Body of pancreas (tissue), 4 donors: ENCODE measurements at regions not wholly inside any gene's neighbourhood (a gene's known extent, or its start where the extent isn't known, plus 50 kb on each side); places are given as distances from the start of the nearest gene placed in this dataset.

Experiments
- ATAC-seq: fragments of 150-250 bp; one replicate; pipeline ENCODE4 v1.9.1; 2016
- DNase-seq, 4 donors: peaks; one replicate each; pipeline ENCODE4 v3.0.0-alpha.2; 2019
- H3K27ac ChIP-seq, 4 donors: fragments of 200-600 bp; sonication (generic); 1 replicate in 3 of 4; 2 replicates in 1 of 4; pipeline versions ENCODE4 v1.5.1 to v1.6.1; 2016 to 2019; ENCODE audit warnings: mild to moderate bottlenecking in 1 of 4, mixed read lengths in 1 of 4, moderate library complexity in 1 of 4
- H3K27me3 ChIP-seq, 2 donors: fragments of 200-600 bp; sonication (generic); one replicate each; pipeline ENCODE4 v1.6.0; 2016; ENCODE audit warnings: mild to moderate bottlenecking in 1 of 2
- H3K36me3 ChIP-seq, 2 donors: fragments of 200-600 bp; sonication (generic); replicated peaks in 1 of 2; 2 replicates each; pipeline ENCODE4 v1.5.1; 2016; ENCODE audit warnings: low read depth in 2 of 2; ENCODE audit not compliant: insufficient read depth in 1 of 2
- H3K4me1 ChIP-seq: fragments of 200-600 bp; sonication (generic); one replicate; pipeline ENCODE4 v1.6.0; 2016
- H3K4me3 ChIP-seq, 2 donors: fragments of 200-600 bp; sonication (generic); 1 replicate in 1 of 2; 2 replicates in 1 of 2; pipeline ENCODE4 v1.5.1; 2016 to 2019
- H3K9me3 ChIP-seq, 3 donors: fragments of 200-600 bp; sonication (generic); 1 replicate in 2 of 3; 2 replicates in 1 of 3; pipeline ENCODE4 v1.5.1; 2016
- POLR2A ChIP-seq, 3 donors: fragments of 450-650 bp; IDR thresholded peaks; one replicate each; pipeline ENCODE4 v1.6.1; 2016; ENCODE audit warnings: antibody characterized with exemption in 3 of 3, mild to moderate bottlenecking in 2 of 3
- WGBS, 2 donors: methylation state at CpG; one replicate each; pipeline ENCODE4 v1.1.5; 2017; 5-methylcytosine and 5-hydroxymethylcytosine counted together
- intact Hi-C: fragments of 100-400 bp; cut with DNase I; formaldehyde crosslinking; loops from one replicate; pipeline ENCODE4 v1.15.1; 2023
- TF ChIP-seq, protein P1 (sequence below), 7 experiments: fragments of 450-650 bp in 4 of 7; fragments of 200-600 bp in 3 of 7; sonication (generic) in 3 of 7; IDR thresholded peaks; one replicate each; pipeline ENCODE4 v1.5.1; 2016 to 2019; ENCODE audit warnings: antibody characterized with exemption in 7 of 7

DNA sequence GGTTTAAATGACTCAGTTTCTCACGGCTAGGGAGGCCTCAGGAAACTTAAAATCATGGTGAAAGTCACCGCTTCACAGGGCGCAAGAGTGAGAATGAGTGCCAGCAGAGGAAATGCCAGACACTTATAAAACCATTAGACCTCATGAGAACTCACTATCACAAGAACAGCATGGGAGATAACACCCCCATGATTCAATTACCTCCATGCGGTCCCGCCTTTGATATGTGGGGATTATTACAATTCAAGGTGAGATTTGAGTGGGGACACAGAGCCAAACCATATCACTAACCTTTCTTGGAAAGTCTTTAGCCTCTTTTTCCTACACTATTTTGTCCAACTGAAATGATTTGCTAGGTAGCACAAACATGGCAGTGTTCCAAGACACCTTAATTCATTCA lies 533.9 kb upstream of the NUDT12 start:
- Histone ChIP-seq H3K27ac (no peak overlapping the region), H3K36me3 (no peaks in the 10 kb centered on the region), H3K4me1 (no peaks in the 10 kb centered on the region), H3K4me3 (no peak overlapping the region), H3K27me3 (no peaks in the 10 kb centered on the region), H3K9me3 (no peaks in the 10 kb centered on the region)
- TF ChIP-seq POLR2A (IDR thresholded peaks at IDR 0.05): no peak
- TF ChIP-seq, protein P1, sequence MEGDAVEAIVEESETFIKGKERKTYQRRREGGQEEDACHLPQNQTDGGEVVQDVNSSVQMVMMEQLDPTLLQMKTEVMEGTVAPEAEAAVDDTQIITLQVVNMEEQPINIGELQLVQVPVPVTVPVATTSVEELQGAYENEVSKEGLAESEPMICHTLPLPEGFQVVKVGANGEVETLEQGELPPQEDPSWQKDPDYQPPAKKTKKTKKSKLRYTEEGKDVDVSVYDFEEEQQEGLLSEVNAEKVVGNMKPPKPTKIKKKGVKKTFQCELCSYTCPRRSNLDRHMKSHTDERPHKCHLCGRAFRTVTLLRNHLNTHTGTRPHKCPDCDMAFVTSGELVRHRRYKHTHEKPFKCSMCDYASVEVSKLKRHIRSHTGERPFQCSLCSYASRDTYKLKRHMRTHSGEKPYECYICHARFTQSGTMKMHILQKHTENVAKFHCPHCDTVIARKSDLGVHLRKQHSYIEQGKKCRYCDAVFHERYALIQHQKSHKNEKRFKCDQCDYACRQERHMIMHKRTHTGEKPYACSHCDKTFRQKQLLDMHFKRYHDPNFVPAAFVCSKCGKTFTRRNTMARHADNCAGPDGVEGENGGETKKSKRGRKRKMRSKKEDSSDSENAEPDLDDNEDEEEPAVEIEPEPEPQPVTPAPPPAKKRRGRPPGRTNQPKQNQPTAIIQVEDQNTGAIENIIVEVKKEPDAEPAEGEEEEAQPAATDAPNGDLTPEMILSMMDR (IDR thresholded peaks at IDR 0.05): no peak
- ATAC-seq: no peak
- intact Hi-C loops: no loop called here
- DNase-seq: no peak
- 71 to 80% methylated on average over 5 of the region's 5 CpGs for WGBS, 2 donors

DNA sequence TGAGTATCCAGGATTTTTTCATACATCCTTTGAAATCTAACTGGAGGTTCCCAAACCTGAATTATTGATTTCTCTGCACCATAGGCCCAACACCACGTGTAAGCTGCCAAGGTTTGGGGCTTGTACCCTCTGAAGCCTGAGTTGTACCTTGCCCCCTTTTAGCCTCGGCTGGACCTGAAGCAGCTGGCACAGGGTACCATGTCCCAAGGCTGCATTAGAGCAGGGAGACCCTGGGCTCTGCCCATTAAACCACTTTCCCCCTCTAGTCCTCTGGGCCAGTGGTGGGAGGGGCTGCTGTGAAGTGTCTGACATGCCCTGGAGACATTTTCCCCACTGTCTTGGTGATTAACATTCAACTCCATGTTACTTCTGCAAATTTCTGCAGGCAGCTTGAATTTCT lies 532.9 kb upstream of the NUDT12 start:
- TF ChIP-seq, protein P1 (IDR thresholded peaks at IDR 0.05): no peak
- TF ChIP-seq POLR2A (IDR thresholded peaks at IDR 0.05): no peak
- no peak overlapping the region for H3K27ac ChIP-seq
- DNase-seq (no peak), ATAC-seq (no peak)
- H3K36me3 ChIP-seq: no peaks in the 10 kb centered on the region
- intact Hi-C loops: no loop called here
- no peaks in the 10 kb centered on the region for H3K9me3 ChIP-seq
- H3K4me3 ChIP-seq: no peak overlapping the region
- H3K4me1 ChIP-seq: no peaks in the 10 kb centered on the region
- WGBS, 2 donors: 38 to 60% methylated on average over 2 of the region's 2 CpGs
- H3K27me3 ChIP-seq: no peaks in the 10 kb centered on the region

DNA sequence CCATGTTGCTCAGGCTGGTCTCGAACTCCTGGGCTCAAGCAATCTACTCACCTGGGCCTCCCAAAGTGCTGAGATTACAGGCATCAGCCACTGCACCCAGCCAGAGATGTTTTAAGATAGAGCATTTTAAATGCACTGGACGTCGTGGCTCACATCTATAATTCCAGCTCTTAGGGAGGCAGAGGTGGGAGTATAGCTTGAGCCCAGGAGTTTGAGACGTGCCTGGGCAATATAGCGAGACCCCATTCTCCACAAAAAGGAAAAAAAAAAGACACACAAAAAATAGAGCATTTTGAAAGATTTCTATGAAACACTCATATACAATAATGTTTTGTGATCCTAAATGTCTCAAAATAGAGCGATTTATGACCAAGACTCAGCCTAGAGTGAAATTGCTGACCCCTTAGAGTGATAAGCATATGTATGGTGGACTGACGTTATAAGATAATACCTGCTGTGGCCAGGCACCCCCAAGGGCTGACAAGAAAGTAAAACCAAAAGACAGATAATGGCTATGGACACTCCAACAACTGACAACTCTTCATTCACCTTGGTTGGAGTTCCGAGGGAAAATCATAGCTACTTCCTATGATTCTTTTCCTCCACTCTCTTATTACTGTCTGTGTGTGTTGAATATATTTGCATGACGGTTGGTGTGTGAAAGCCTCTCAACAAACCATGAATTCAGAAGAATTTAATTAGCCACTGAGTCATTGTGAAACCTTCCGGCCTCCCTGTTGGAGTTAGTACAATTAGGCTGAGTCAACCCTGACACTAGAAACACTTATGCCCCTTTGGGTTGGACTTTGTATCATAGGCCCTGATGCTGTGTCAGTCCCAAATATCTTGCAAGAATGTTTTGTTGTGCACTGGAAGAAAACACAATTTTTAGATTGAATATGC lies 526.5 kb upstream of the NUDT12 start:
- intact Hi-C loops: no loop called here
- H3K9me3 ChIP-seq: no peaks in the 10 kb centered on the region
- no peak for ATAC-seq
- no peak overlapping the region for H3K4me3 ChIP-seq
- no peaks in the 10 kb centered on the region for H3K27me3 ChIP-seq
- H3K36me3 ChIP-seq: no peaks in the 10 kb centered on the region
- no peak overlapping the region for H3K27ac ChIP-seq
- TF ChIP-seq POLR2A (IDR thresholded peaks at IDR 0.05): no peak
- TF ChIP-seq, protein P1 (IDR thresholded peaks at IDR 0.05): no peak
- 78 to 81% methylated on average over 10 of the region's 10 CpGs for WGBS, 2 donors
- DNase-seq: no peak
- no peaks in the 10 kb centered on the region for H3K4me1 ChIP-seq

DNA sequence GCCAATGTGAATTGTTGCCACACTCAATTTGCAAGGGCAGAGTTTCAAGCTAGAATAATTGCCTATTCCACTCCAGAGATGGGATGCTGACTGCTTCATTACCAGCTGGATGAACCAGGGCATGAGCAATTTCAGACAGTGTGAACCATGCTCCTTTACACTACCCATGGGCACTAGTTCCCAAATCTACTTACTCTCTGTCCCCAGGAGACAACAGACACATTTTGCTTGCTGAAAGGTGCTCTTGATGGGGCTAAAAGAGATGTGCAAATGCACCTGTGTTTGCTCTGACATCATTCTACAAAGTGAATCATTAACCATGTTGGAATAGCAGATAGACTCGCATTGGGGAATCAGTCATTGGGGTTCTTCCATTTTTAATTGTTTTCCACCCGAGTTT lies 522.3 kb upstream of the NUDT12 start:
- no peaks in the 10 kb centered on the region for H3K9me3 ChIP-seq
- no peak overlapping the region for H3K4me3 ChIP-seq
- intact Hi-C loops: no loop called here
- H3K27me3 ChIP-seq: no peaks in the 10 kb centered on the region
- no peak overlapping the region for H3K27ac ChIP-seq
- H3K4me1 ChIP-seq: no peaks in the 10 kb centered on the region
- H3K36me3 ChIP-seq: no peaks in the 10 kb centered on the region
- ATAC-seq (no peak), DNase-seq (no peak)
- no peak for TF ChIP-seq POLR2A (IDR thresholded peaks at IDR 0.05)
- TF ChIP-seq, protein P1 (IDR thresholded peaks at IDR 0.05): no peak
- 18 to 22% methylated on average over 2 of the region's 2 CpGs for WGBS, 2 donors

DNA sequence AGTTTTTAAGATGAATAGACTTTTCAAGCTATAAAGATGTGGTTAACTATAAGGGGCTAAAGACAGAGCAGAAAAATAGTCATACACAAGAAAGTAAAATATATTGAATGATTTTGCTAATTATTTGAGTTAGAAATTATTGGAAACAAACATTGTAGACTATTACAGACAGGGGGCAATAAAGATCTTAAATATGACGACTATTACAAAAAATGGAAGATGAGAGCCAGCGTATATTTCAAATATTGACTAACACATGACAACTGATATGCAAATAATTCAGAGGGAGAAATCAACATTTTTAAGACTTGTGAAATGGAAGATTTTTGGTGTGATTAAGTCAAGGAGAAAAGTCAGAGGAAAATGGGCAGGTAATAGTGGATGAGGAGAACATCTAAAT lies 520.2 kb upstream of the NUDT12 start:
- Histone ChIP-seq H3K36me3 (no peaks in the 10 kb centered on the region), H3K9me3 (no peaks in the 10 kb centered on the region), H3K4me3 (no peak overlapping the region), H3K4me1 (no peaks in the 10 kb centered on the region), H3K27ac (no peak overlapping the region), H3K27me3 (no peaks in the 10 kb centered on the region)
- intact Hi-C loops: no loop called here
- TF ChIP-seq, protein P1 (IDR thresholded peaks at IDR 0.05): no peak
- no peak for TF ChIP-seq POLR2A (IDR thresholded peaks at IDR 0.05)
- DNase-seq (no peak), ATAC-seq (no peak)
- WGBS, 2 donors: 61 to 63% methylated on average over 2 of the region's 2 CpGs
